Nephron (organoid): ENCODE measurements at regions not wholly inside any gene's neighbourhood (a gene's known extent, or its start where the extent isn't known, plus 50 kb on each side); places are given as distances from the start of the nearest gene placed in this dataset.

Experiments
- H3K27ac Mint-ChIP-seq, 3 experiments: 2 replicates each; pipeline ENCODE4 v1.8.0; 2020; ENCODE audit warnings: mixed read lengths in 3 of 3, mild to moderate bottlenecking in 2 of 3, moderate library complexity in 1 of 3
- H3K27me3 Mint-ChIP-seq: 2 replicates; pipeline ENCODE4 v1.8.0; 2021; ENCODE audit warnings: low read depth, mild to moderate bottlenecking, moderate library complexity, mixed read lengths
- H3K36me3 Mint-ChIP-seq: 2 replicates; pipeline ENCODE4 v1.8.0; 2020; ENCODE audit warnings: low read depth, mixed read lengths
- H3K4me1 Mint-ChIP-seq: 2 replicates; pipeline ENCODE4 v1.8.0; 2020; ENCODE audit warnings: mixed read lengths
- H3K4me3 Mint-ChIP-seq, 3 experiments: 2 replicates each; pipeline ENCODE4 v1.8.0; 2020; ENCODE audit warnings: mild to moderate bottlenecking in 3 of 3, mixed read lengths in 3 of 3, moderate library complexity in 2 of 3
- H3K9me3 Mint-ChIP-seq: 2 replicates; pipeline ENCODE4 v1.8.0; 2020; ENCODE audit warnings: mixed read lengths
- TF ChIP-seq, protein P1 (sequence below), 3 experiments: fragments of 200-600 bp; sonication (generic); IDR thresholded peaks; one replicate each; pipeline ENCODE4 v1.5.0; 2021; ENCODE audit warnings: antibody characterized with exemption in 3 of 3; ENCODE audit not compliant: unreplicated experiment in 3 of 3

DNA sequence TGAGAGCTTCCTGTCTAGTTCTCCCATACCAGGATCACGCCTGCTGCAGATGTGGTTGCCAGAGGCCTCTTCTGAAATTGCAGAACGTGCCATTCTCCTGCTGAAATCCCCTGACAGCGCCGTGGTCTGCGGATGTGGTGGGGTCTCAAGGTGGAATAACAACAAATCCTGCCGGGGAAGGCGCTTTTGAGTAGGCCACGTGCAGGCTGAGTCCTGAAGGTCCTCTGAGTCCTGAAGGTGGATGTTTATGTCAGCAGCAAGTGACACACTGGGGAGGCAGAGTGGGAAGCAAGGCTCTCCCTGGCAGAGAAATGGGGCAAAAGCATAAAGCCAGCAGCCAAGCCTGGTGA is 241.4 kb downstream of the MYCN start:
- Mint-ChIP-seq H3K36me3 (no peaks in the 10 kb centered on the region), H3K27me3 (peaks cover 9% of the 10 kb centered on the region)

DNA sequence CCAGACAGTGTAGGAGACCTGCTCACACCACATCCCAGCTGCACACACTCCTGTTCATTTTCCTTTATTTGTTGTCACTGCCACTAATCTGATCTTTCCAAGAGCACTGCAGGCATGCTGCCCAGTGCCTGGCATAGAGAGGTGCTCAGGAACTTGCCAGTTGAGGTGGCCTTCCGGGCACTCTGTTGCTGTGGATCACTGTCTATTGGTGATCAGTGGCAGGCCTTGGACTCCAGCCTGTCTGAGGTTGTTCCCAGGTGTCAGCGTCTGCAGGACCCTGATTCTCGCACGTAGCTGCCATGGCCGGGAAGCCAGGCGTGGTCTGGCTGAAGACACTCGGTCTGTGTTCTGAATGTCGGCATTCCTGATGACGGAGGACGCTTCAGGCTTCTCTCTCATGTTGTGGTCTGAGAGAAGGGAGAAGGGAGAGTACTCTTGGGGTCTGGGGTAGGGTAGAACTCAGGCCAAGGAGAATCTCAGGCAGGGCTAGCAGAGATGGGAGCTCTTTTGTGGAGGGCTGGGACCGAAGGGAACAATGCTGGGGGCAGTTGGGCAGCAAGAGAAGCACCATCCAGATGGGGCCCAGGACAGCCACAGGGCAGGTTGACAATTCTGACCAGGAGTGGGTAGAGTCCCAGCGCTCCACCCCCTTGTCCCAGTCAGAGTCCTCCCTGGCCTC is 240.9 kb downstream of the MYCN start:
- no peak overlapping the region for H3K4me3 Mint-ChIP-seq
- H3K27ac Mint-ChIP-seq, result no peak overlapping the region
- TF ChIP-seq, protein P1, sequence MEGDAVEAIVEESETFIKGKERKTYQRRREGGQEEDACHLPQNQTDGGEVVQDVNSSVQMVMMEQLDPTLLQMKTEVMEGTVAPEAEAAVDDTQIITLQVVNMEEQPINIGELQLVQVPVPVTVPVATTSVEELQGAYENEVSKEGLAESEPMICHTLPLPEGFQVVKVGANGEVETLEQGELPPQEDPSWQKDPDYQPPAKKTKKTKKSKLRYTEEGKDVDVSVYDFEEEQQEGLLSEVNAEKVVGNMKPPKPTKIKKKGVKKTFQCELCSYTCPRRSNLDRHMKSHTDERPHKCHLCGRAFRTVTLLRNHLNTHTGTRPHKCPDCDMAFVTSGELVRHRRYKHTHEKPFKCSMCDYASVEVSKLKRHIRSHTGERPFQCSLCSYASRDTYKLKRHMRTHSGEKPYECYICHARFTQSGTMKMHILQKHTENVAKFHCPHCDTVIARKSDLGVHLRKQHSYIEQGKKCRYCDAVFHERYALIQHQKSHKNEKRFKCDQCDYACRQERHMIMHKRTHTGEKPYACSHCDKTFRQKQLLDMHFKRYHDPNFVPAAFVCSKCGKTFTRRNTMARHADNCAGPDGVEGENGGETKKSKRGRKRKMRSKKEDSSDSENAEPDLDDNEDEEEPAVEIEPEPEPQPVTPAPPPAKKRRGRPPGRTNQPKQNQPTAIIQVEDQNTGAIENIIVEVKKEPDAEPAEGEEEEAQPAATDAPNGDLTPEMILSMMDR (IDR thresholded peaks at IDR 0.05; ENCODE audit: unreplicated experiment in 3 of 3), result no peak
- peaks cover 9% of the 10 kb centered on the region for H3K27me3 Mint-ChIP-seq
- no peaks in the 10 kb centered on the region for H3K36me3 Mint-ChIP-seq
- H3K4me1 Mint-ChIP-seq, result peaks cover 8% of the 10 kb centered on the region
- H3K9me3 Mint-ChIP-seq, result no peaks in the 10 kb centered on the region

More for the DNA sequence above, 241.4 kb downstream of the MYCN start:
- no peaks in the 10 kb centered on the region for H3K9me3 Mint-ChIP-seq
- H3K4me3 Mint-ChIP-seq, result no peak overlapping the region
- TF ChIP-seq, protein P1 (IDR thresholded peaks at IDR 0.05; ENCODE audit: unreplicated experiment in 3 of 3), result no peak
- no peak overlapping the region for H3K27ac Mint-ChIP-seq
- peaks cover 8% of the 10 kb centered on the region for H3K4me1 Mint-ChIP-seq

- H3K4me3 Mint-ChIP-seq, result no peak overlapping the region
- H3K27ac Mint-ChIP-seq, result no peak overlapping the region
- TF ChIP-seq, protein P1 (IDR thresholded peaks at IDR 0.05; ENCODE audit: unreplicated experiment in 3 of 3), result no peak
- H3K27me3 Mint-ChIP-seq, result peaks cover 9% of the 10 kb centered on the region
- no peaks in the 10 kb centered on the region for H3K9me3 Mint-ChIP-seq
- peaks cover 8% of the 10 kb centered on the region for H3K4me1 Mint-ChIP-seq
- H3K36me3 Mint-ChIP-seq, result no peaks in the 10 kb centered on the region
Observed at GRCh38 chr2:16180631-16181030, 240.3 kb downstream of the MYCN start.

DNA sequence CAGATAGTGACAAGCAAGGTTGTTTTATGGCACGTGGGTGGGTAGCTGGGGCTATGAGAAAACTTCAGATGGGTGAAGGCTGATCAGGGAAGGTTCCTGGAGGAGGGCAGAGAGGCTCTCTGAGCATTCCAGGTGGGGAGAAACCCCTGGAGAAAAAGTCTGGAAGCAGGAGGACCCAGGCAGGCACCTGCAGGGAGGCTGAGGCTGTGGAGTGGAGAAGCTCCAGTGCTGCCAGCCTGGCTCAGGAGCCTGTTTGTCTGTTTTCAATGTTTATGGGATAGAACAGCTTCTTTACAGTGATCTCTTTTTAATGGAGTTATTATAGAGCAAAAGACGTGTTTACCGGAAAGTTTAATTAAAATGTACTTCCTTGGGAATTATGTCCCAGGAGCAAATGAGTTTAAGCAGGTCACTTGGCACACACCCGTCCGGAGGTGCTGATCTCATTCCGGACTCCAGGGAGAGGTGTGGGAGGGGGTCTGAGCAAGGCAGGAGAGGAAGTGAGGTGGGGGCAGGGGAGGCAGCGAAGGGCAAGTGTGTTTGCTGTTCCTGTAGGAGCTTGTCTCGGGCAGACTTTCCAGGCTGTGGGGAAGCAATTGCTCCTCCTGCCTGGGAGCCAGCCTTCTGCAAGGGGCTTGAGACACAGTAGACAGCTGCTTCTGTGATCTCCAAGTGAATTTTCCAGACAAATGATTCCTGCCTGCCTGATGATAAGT is 239.5 kb downstream of the MYCN start:
- Mint-ChIP-seq H3K36me3 (no peaks in the 10 kb centered on the region), H3K4me1 (peaks cover 8% of the 10 kb centered on the region), H3K27me3 (peaks cover 9% of the 10 kb centered on the region), H3K9me3 (no peaks in the 10 kb centered on the region), H3K27ac (peak overlapping the region in 2 of 3 experiments; percentile 0 to 7), H3K4me3 (no peak overlapping the region)
- TF ChIP-seq, protein P1 (IDR thresholded peaks at IDR 0.05; ENCODE audit: unreplicated experiment in 3 of 3), result no peak

- TF ChIP-seq, protein P1 (IDR thresholded peaks at IDR 0.05; ENCODE audit: unreplicated experiment in 3 of 3), result no peak
- no peaks in the 10 kb centered on the region for H3K36me3 Mint-ChIP-seq
Observed at GRCh38 chr2:16178551-16179130, 238.3 kb downstream of the MYCN start.

More at GRCh38 chr2:16178551-16179130, 238.3 kb downstream of the MYCN start:
- Mint-ChIP-seq H3K4me1 (peaks cover 8% of the 10 kb centered on the region), H3K9me3 (no peaks in the 10 kb centered on the region), H3K27me3 (peaks cover 9% of the 10 kb centered on the region), H3K27ac (no peak overlapping the region), H3K4me3 (no peak overlapping the region)
